GM18508 (cell line): ENCODE measurements at regions not wholly inside any gene's neighbourhood (a gene's known extent, or its start where the extent isn't known, plus 50 kb on each side); places are given as distances from the start of the nearest gene placed in this dataset.
A peak's percentile ranks its signal among the peaks of the same experiment; 100 is the strongest.
"Not testable (repeated sequence)": the region's sequence is repeated elsewhere in the genome, so short reads cannot be mapped to it uniquely, and the experiment has no call there.

ENCODE experiments used
- ATAC-seq: cut with Tn5 transposase; IDR thresholded peaks from one replicate; pipeline ENCODE4 v1.9.1; 2021; ENCODE audit warnings: moderate number of reproducible peaks; ENCODE audit not compliant: insufficient read depth, unreplicated experiment

DNA sequence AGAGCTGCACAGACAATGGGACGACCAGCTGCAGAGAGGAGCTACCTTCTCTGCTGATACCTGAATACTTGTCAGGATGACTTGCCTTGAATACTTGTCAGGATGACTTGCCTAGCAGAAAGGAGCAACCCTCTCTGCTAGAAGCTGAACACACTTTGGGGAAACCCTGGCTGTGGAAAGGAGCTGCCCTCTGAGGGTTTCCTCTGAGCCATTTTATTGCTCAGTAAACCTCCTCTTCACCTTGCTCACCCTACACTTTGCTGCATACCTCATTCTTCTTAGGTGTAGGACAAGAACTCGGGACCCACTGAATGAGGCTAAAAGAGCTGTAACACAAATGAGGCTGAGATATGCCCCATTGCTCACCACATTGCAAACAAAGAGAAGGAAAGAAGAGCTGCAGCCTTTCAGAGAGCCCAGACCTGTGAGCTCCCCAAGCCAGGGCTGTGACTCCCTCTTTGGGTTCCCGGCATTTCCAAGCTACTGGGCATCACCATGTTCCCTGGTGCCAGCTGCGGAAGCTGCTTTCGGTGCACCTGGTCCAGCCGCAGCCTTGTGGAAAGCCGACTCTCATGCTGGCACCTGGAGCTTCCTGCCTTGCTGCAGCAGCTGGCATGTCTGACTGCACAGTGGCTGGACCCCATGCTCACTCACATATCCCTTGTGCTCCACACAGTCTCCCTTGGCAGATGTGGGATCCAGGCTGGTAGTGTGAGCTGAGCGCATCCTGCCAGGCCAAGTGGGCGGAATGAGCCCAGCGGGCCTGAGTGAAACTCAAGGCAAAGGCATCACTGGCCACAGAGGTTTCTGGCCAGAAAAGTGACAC is 106.7 kb upstream of the AHI1 start:
- ATAC-seq = no peak

DNA sequence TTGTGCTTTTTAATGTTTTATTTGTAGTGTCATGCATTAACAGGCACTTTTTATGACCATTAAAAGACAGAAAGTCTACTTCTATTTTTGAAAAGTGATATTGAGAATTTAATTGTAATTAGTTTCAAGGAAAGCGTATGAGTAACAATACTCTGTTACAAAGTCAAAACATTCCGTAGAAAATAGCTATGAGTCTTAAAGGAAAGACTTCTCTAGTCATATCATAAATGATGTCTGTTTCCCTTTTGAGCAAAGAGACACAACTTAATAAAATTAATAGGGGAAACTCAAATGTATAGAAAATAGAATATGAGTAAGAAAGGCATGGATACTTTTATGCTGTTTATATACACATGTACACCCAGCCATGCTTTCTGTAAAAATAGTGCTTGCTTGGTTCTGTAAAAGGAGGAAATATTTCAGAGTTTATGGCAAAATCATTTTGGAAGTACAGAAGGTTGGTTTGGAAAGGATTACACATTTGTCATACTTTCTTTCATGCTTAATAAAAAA is 107.8 kb upstream of the AHI1 start:
- ATAC-seq = no peak

DNA sequence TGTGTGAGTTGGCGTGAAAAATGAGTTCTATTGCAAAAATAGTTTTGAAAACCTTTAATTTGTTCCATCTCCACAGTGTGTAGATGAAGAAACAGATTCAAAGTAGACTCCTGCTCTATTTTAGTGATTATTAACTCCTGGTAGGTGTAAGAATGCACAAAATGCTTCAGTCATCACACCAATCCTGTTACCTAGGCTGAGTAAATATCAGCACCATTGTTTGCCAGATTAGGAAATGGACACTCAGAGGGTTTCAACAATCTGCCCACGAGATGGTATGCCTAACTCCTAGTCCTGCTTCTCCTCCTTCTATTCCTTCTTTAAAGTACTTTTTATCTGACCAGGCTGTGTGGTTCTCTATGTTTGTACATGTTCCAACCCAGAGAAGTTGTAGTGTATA is 108.9 kb upstream of the AHI1 start:
- no peak for ATAC-seq

DNA sequence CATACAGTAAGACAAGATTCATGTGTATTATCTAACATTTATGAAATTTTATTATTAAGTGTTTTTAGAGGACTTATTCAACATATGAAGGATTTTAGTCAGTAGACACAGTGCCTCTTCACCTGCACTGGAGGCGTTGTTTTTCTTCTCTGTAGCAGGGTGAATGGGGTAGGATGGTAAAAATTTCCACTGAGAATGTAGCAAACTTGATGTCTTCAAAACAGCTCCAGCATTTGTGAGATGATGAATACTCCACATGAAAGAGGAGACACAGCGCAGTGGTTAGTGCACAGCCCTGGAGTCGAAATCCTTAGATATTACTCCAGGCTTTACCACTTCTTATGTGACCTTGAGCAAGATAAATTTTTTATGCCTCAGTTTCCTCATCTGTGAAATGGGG is 110.5 kb upstream of the AHI1 start:
- ATAC-seq = no peak

DNA sequence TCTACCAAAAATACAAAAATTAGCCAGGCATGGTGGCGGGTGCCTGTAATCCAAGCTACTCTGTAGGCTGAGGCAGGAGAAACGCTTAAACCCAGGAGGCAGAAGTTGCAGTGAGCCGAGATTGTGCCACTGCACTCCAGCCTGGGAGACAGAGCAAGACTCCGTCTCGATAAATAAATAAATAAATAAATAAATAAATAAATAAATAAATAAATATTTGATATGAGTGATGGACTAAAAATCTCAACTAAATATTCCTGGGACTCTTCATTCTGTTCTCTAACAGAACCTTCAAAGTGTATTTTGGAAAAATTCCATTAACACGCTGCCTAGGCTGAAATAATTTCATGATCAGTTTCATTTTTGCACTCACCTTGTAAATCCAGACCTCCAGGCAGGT is 112.7 kb upstream of the AHI1 start:
- not testable (repeated sequence) for ATAC-seq

DNA sequence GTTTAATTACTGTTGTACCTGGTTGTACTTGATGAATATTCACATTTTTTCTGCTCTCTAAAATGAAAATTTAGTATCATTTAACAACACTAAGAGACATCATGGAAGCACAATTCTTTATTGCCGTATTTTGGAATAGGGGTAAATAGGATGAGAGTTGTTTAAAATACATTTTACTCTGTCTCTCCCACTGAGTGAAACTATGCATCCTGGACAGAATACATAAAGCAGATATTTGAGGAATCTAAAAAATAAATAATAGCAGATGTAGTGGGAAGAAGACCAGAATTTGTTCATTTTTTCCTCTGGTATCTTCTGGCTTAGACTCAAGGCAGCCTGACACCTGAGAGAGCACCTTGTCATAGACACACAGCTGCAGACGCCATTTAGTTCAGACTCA is 119.1 kb upstream of the AHI1 start:
- no peak for ATAC-seq

DNA sequence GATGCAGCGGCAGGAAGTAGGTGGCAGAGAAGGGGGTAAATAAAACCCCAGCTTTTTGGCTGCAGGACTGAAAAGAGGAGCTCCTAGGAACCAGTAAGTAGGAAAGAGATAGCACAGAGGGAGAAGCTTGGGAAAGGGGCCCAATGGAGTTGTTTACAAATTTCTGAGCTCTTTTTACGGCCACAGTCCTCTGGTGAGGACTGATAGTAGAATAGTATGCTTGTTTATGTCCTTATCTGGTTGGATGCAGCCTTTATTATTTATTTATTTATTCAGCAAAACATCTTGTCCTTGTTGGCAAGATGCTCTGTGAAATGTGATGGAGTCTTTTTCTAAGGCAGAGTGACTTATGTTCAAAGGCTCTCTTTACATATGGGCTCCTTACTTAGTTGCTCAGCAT is 119.7 kb upstream of the AHI1 start:
- ATAC-seq = no peak

DNA sequence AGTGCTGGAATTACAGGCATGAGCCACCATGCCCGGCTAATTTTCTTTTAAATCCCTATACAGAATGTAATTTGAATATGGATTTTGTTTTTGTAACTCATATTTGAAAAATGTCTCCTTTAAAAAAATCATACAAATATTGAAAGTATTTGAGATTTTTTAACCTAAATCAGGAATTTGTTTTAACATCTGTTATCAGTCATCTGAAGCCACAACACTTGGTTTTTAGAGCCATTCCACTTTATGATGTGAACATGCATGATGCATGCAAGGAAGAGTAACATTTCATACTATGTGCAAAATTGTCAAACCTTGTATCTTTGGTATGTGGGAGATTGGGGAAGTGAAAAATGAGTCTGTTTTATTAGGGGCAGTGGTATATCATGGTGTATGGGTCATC is 124.5 kb upstream of the AHI1 start:
- no peak for ATAC-seq

DNA sequence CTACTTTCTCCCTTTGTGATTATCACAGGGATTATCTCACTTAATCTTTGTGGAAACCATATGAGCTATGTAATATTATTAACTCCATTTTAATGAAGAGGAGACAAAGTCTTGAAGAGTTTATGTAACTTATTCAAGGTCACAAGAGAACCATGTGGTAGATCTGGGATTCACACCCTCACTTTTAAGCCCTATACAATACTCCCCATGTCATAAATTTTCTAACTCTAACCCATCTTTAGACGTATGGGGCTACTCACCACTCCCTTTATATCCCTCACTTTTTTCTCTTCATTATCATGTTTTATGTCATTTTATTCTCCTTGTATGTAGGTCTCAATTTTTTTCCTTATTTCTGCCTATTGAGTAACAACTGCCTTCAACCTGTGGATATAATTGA is 126.4 kb upstream of the AHI1 start:
- ATAC-seq = no peak

DNA sequence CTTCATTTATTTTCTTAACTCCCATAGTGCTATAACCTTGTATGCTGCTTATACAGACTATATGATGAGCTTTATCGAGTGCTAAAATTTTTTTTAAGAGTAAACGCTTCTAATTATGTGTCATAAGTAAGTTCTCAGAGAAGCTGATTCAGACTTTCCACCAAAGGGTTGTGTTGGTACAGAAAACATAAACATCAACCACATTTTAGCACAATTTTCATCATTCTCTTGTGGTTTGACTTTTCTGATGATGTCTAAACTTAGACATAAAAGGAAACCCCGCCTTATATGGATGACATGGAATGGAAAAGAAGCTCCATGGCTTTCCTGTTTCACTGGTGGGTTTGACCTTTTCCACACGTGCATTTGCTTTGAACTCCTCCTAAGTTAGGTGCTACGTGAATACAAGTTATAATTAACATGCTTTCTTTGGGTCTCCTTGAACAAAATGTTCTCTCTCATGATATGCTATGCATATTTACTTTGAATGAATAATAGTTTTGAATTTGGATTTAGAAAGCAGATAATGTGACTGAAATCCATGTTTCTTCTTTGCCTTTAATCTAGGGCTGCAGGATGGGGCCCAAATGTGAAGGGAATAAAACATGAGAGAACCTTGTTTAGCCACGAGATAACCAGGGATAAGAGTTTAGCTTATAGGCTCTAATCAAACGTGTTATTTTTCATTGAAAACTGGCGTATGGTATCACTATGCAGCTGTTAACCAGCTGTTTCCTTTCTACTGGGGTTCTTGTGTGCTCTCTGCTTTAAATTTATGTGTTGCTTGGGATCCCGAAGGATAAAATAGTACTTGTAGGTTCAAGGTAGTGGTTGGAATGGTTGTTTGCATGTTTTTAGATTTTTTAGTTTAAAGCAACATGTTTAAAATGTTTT is 127.1 kb upstream of the AHI1 start:
- ATAC-seq = no peak

DNA sequence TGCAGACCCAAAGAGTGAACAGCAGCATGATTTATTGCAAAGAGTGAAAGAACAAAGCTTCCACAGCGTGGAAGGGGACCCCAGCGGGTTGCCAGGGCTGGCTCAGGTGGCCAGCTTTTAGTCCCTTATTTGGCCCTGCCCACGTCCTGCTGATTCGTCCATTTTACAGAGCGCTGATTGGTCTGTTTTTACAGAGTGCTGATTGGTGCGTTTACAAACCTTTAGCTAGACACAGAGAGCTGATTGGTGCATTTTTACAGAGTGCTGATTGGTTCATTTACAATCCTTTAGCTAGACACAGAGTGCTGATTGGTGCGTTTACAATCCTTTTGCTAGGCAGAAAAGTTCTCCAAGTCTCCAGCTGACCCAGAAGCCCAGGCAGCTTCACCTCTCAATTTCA is 128.5 kb upstream of the AHI1 start:
- not testable (repeated sequence) for ATAC-seq

DNA sequence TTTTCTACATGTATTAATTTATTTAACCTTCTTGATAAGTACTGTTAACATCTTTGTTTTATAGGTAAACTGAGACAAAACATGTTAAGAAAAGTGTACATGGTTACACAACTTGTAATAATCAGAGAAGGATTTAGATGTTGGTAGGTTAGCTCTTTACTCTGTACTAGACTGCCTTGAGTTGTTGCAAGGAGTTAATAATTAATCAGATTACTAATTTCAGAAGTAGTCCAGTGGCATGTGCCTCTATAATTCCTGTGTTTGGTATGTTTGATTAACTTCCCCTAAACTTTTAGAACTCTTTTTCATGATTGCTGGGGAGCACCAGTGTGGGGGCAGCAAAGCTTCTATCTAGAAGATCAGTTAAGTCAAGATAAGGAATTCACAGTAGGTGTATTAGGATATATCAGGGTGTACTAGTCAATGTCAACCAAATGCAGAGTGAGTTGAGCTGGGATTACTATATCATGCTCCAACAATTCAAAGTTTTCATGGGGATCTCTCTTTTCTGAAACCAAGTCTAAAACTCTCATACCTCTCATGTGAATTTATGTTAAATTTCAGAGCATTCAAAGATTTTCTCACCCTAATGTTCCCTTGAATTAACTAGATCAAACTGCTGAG is 129.7 kb upstream of the AHI1 start:
- ATAC-seq = peak; percentile 93

DNA sequence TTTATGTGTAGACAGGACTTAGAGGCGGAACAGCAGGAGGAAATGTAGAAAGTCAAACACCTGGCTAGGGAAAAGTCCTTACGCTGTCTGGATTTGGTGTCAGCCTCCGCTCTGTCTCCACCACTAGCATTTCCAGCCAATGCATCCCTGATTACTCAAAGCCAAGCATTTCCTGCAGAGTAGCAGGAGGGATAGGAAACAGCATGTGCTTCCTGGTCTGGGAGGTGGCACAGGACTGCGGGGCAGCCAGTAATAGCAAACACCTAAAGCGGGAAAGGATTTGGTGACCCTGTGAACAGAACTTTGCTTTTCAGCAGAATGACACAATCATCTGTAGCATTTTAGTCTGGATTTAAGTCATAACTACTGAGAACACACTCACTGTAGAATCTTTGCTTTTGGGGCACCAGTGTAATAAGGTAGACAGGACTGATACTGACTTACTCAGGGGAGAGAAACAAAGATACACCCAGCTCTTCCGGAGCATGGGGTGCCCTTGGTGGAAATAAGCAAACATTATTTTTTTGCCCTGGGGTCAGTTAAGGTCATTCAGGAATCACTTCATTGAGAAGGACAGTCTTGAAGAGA is 133.3 kb upstream of the AHI1 start:
- ATAC-seq = no peak

DNA sequence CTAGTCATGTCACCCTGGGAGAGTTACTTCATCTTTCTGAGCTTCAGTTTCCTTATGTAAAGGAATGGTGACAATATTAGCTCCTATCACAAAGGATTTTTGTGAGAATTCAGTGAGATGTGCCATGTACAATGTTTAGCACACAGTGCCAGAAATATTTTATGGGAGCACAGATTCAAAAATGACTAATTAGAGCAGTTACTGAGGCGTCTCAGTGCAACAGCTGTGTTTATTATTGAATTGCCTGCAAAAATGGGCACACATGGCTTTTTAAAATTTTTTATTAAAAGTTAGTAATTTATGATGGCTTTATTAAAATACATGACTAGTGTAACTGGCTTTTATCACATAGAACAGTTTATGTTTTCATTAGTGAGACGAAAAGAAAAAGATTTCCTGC is 134.3 kb upstream of the AHI1 start:
- no peak for ATAC-seq

DNA sequence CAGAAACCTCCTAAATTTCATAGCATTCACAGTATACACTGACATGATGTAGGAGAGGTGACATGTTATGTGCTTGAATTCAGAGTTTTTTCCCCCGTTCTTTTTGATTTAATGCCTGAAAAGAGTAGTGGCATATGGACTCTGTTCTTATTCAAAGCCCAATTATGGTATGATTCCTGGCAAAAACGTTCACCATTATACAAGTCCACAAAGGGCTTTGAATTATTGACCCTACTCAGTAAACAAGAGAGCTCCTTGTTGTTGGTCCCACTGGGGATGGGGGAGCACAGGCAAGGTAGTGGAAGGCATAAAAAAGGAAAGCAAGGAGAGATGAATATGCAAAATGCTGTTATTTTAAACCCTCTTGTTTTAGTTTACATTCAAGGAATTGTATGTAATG is 136.0 kb upstream of the AHI1 start:
- ATAC-seq = no peak

DNA sequence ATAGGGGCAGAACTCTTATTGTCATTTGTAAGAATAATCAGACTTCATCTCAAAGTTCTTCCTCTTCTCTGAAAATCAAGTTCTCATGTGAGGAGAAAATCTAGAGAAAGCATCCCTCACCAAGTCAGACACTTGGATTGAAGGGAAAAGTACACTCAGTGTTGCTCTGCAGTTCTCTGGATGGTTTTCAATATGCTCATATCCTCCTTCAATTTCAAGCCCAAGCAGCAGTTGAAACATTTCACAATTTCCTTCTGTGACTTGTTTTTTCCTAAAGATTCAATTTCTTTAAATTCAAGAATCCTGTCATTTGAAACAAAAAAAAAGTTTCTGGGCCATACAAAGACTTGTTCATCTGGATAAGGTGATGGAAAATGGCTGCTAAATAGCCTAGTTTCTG is 140.2 kb upstream of the AHI1 start:
- no peak for ATAC-seq

DNA sequence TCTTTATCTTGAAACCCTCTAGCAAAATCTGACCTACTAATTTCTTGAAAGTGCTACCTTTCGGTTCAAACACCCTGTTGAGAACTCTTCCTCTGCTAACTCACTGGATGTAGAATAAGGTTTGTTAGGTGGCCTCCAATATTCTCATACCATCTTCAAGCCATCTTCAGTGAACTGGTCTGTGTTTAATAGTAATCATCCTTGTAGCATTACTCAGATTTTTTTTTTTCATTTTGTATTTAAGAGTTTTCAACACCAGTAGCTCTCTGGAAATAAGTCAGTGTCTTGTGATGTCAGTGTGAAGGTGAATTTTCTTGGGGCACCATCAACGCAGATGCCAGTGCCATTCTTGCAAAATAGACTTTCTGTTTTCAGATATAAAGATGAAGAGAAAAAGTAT is 140.6 kb upstream of the AHI1 start:
- no peak for ATAC-seq

DNA sequence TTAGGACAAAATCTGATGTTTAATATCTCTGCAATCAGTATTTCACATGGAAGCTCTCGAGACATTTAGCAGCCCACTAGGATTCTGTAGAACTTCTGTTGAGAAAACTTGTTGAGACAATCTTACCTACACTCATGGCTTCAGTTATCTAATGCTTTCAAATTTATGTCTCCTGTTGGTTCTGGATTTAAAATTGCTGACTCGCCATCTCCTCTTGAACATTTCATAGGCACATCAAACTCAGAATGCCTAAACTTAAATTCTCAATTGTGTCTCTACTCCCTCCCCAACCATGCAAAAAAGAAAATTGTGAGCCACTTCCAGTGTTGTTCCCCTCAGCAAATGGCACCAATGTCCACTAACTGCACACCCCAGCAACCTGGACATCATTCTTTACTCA is 142.5 kb upstream of the AHI1 start:
- no peak for ATAC-seq

DNA sequence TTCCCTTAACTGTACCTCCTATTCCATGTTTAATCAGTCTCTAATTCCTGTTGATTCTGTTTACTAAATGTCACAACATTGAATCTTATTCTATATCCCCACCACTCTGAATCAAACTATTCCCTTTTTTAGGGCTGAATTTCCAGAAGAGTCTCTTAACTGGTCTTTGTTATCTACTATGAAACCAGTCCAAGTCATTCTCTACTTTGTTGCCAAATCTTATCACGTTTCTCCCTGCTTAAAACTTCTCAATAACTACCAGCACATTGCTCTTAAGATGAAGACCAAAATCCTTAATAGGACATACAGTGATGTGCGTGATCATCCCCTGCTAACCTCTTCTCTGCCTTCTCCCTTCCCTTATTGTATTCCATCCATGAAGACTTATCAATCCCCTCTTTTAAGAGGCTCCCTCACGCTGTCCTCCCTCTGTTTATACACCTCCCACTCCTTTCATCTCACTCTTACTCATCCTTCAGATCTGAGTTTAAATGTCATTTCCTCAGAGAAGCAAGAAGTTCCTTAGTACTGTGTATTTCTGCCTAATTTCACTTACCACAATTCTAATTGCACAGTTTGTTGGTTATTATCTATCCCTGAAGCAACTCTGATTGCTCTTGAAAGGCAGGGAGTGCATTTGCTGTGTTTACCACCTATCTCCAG is 143.0 kb upstream of the AHI1 start:
- no peak for ATAC-seq

DNA sequence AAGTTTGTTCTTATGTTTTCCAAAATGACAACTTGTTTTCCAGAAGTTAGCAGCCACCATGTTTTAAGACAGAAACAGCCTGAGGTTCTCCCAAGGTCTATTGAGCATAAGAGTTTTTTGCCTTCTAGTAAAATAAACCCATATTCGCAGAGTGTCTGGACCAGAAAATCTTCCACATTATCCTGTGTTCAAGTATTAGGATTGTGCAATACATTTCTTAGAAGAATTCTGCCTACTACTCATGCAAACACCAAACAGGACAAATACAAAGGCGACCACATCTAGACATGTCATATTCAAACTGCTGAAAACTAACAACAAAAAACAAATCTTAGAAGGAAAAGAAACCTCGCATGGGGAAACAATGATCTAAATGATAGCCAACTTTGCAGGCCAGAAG is 145.4 kb upstream of the AHI1 start:
- no peak for ATAC-seq
